HG03520 (cell line): ENCODE measurements at regions not wholly inside any gene's neighbourhood (a gene's known extent, or its start where the extent isn't known, plus 50 kb on each side); places are given as distances from the start of the nearest gene placed in this dataset.
"Not testable (repeated sequence)": the region's sequence is repeated elsewhere in the genome, so short reads cannot be mapped to it uniquely, and the experiment has no call there.

Experiments
- ATAC-seq: cut with Tn5 transposase; IDR thresholded peaks from one replicate; pipeline ENCODE4 v1.9.1; 2021; ENCODE audit warnings: mild to moderate bottlenecking, moderate library complexity; ENCODE audit not compliant: unreplicated experiment

DNA sequence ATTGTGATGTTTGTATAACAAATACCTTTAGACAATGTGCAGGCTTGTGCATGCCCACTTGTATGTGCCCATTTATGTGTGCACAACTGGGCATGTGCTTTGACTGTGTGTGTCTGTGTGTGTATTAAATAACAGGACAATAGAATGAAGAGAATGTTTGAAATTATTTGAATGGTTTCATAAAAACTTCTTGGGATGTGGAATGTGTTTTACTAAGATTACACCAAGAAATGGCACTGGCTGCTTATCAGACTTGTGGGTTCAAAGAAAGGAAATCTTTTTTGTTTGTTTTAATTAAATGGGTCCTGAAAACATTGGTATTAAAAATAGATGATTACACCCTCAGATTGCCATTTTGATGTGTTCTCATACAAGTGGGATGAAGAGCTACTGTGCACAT lies 191.6 kb upstream of the CCN2 start:
- ATAC-seq: no peak

DNA sequence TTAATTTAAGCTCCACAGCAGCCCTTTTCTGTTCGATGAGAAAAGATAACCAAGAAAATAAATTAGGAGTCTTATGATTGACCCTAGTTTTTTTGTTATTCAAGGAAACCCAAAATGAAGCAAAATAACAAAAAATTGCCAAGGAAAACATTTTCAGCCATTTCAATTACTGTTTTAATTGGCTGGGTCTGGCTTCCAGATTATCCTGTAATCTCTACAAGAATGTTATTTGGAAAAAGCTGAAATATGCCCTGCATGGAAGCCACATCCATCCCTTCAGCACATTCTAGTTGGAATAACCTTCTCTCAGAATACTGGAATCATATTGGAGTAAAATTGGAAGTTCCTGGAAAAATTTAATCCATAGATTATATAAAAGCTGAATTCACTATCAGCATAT lies 191.1 kb upstream of the CCN2 start:
- ATAC-seq: no peak

DNA sequence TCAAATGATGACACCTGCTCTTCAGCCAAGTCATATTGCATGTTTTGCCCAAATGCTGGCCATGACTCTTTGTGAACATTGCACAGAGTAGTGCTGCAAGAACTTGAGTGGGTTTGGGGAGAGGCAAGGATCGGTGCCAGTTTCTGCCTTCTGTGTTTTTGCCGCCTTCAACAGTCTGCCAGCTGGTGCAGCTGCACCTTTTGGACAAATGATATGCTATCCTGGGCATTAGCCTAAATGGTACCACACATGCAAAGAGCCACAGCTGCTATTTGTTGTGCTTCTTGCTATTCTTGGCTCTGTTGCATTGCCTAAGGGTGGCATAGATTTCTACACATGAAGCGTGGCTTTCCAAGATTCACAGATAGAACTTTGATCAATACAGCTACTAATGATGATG lies 189.0 kb upstream of the CCN2 start:
- no peak for ATAC-seq

DNA sequence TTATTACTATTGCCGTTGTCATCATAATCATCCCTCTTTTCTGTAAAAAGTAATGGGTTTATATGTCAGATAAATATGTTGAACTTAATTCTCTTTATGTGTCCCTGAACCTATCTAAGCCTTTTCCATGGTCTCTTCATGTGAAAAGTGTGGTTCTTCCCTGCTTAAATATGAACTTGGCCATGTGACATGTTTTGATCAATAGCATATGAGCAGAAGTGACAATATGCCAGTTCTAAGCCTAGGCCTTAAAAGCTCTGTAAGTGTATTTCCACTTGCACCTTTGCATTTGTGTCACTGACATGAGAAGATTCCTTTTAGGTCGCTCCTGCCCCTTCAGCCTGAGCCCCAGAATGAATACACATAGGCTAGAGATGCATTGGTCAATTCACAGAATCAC lies 188.4 kb upstream of the CCN2 start:
- ATAC-seq: no peak

DNA sequence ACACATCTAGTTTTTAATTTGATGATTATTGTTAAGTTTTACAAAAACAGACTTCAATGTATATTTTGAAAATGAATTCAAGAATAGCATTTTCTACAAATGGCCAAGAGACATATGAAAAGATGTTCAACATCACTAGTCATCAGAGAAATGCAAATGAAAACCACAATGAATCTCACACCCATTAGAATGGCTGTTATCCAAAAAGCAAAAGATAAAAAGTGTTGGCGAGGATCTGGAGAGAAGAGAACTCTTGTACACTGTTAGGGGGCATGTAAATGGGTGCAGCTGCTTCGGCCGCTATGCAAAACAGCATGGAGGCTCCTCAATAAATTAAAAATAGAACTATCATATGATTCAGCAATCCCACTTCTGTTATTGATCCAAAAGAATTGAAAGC lies 185.8 kb upstream of the CCN2 start:
- ATAC-seq: no peak

DNA sequence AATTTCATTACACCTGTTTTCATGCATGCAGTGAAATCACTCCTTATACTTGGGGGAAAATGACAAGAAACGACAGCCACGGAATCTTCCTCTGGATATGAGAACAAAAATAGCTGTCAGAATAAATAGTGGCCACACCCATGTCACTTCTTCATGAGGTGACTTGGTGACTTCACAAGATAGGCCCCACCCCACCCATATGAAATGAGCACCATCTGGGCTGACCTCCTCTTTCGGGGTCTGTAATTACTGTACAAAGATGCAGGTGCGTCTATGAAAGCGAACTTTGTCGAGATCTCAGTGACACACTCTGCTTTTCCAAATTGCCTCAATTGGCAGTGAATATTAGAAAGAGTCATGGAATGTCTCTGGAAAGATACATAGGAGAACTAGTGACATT lies 184.2 kb upstream of the CCN2 start:
- ATAC-seq: no peak

GRCh38 chr6:132133736-132134445 lies 182.7 kb upstream of the CCN2 start:
- ATAC-seq: no peak

- ATAC-seq: no peak
Measured at GRCh38 chr6:132132924-132133639, 181.9 kb upstream of the CCN2 start.

DNA sequence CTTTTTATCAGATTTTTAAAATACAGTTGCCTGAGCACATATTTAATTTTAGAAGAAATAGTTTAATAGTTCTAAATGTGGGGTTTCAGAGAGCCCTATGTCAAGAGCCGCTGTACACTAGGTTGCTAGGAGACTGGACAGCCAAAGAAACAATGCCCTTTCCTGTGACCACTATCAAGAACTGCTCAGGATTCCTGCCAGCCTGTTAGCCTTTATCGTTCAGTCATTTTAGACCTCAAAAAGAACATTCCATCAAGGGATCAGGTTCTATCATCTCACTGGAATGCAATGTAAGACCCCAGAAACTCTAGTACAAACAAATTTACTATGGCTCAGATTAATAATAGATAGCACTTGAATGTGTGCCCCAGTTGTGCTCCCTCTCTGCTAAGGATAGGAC lies 181.2 kb upstream of the CCN2 start:
- no peak for ATAC-seq

- ATAC-seq: no peak
Measured at GRCh38 chr6:132131758-132132157, 180.6 kb upstream of the CCN2 start.

- no peak for ATAC-seq
Measured at GRCh38 chr6:132131351-132131750, 180.2 kb upstream of the CCN2 start.

DNA sequence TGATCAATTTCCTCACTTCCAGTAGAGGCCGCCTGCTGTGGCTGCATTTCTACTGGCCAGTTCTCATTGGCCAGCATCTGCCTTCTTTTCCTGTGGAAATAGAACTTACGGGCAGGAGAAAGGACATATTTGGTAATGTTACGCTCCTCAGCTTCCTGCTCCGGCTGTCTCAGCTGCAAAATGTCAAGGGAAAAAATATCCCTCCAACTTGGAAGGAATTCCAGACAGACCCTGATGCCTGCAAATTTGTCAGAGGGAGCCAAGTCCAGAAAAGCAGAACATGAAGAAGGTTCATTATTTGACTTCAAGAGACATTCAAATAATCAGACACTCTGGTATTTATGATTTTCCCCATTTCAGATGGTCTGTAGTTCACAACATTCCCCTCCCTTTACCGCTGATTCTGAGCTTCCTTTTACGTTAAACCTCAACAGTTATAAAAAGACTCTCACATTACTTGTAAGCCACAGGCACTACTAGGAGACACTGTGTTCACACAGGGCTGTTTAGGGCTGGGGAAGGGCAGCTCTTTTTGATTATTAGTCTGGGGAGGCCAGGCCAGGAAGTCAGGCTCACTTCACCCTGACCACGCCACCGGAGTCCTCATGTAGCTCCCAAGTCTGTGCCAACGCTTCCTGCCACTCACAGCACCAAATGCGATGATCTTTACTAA lies 179.6 kb upstream of the CCN2 start:
- ATAC-seq: no peak

DNA sequence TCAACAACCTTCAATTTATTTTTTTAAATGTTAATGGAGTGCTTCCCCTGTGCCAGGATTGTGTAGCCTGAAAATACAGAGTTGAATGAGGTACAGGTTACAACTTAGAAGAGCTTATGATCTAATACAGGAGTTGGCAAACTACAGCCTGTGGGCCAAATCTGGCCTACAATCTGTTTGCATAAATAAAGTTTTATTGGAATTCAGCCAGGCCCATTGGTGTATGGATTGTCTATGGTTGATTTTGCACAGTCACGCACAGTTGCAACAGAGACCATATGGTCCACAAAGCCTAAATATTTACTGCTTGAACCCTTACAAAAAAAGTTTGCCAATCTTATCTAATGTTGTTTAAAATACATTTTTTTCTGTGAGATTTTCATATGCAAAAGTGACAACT lies 177.3 kb upstream of the CCN2 start:
- ATAC-seq: no peak

GRCh38 chr6:132126150-132126549 lies 175.0 kb upstream of the CCN2 start:
- ATAC-seq: no peak

DNA sequence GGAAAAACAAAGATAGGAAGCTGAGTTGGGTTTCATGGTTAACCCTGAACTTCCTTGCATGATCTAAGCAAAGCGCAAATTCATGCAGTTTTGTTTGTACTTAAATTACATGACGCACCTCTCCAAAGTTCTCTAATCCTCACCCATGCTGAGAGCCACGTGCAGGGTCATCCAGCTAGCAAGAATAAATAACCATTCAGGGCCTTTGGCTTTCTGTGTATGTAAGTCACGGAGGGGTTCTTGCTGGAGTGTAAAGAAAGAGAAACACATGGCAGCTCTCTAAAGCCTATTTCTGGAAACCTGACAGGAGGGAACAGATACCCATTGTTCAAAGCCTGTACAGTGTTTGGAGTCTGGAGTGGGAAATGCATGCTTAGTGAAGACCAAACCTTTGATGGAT lies 171.7 kb upstream of the CCN2 start:
- ATAC-seq: no peak

GRCh38 chr6:132122176-132122575 lies 171.0 kb upstream of the CCN2 start:
- no peak for ATAC-seq

DNA sequence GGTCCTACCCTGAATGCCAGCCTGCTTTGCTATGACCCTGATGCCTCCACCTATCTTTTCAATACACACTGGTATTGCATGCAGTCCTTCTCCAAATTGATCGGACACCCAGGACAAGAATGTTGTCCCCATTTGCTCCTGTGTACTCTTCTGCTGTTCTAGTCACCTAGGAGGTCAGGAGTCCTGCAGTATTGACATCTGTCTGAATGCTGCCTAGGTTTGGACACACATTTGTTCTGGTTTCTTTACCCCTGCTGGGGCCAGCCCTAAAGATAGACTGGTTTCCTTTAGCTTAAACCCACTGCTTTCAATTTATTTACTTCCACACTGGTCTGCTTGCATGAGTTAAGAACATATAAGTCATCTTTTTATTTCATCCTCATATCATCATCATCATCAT lies 167.0 kb upstream of the CCN2 start:
- no peak for ATAC-seq

DNA sequence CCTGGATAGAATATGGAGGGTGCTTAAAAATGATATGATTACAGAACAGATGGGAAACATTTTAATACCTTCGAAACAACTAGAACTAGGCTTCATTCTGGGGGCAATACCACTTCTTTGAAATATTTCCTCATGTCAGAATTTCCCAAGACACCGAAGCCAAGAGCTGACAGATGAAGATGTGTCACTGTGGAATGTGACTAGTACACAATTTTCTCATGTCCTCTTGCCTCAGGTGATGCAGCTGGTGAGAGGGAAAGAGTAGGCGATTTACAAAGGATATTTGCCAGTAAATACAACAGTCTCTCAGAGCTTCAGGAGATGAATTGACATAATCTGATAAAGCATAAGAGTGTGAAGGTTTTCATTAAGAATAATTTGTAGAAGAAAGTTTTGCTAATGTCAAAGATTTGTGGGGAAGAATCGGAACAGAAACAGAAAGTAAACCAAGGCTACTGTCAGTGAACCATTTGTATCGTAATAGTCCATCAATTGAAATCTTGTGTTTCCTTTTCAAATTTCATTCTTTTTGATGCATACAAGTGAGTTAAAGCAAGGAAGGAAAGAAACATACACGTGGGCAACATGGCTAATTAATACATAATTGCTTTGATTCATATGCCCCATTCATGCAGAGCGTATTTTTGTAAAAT lies 164.7 kb upstream of the CCN2 start:
- no peak for ATAC-seq

GRCh38 chr6:132114201-132114825 lies 163.1 kb upstream of the CCN2 start:
- no peak for ATAC-seq

DNA sequence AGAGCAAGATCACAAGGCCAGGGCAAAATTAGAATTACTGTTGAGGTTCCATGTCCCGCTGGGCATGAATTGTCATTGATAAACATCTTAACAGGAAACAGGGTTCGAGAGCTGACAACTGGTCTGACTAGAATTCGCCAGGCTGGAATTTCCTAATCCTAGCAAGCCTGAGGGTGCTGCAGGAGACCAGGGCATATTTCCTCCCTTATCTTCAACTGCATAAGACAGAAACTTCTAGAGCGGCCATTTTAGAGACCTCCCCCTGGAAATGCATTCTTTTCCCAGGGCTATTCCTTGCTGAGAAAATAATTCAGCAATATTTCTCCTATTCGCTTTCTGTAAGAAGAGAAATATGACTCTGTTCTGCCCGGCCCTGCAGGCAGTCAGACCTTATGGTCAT lies 158.6 kb upstream of the CCN2 start:
- ATAC-seq: not testable (repeated sequence)

DNA sequence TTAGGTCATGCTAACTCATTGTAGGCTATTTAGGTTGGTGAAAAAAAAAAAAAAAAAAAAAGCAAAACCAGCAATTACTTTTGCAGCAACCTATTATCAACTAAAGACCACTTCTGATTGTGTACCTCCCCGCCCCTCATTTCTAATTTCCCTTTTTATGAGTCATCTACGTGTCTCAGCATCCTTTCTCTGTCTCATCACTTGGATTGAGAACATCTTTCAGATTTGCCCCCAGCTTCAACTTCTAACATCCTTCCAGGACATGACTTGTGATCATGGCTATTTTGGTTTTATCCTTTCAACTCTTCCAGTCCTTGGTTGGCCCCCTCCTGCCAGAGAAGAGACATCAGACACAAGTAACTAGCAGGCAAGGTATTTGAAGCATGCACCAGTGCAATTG lies 156.7 kb upstream of the CCN2 start:
- ATAC-seq: no peak
